Stimulated activated CD4-positive, alpha-beta T cell treated with anti-CD3 and anti-CD28 coated beads, Interleukin-4, amount 100 ng/mL, for 24 hours (primary cell): ENCODE measurements at regions not wholly inside any gene's neighbourhood (a gene's known extent, or its start where the extent isn't known, plus 50 kb on each side); places are given as distances from the start of the nearest gene placed in this dataset.
"Not testable (repeated sequence)": the region's sequence is repeated elsewhere in the genome, so short reads cannot be mapped to it uniquely, and the experiment has no call there.

Experiments used
- DNase-seq: peaks from one replicate; pipeline ENCODE4 v3.0.0-alpha.2; 2020

DNA sequence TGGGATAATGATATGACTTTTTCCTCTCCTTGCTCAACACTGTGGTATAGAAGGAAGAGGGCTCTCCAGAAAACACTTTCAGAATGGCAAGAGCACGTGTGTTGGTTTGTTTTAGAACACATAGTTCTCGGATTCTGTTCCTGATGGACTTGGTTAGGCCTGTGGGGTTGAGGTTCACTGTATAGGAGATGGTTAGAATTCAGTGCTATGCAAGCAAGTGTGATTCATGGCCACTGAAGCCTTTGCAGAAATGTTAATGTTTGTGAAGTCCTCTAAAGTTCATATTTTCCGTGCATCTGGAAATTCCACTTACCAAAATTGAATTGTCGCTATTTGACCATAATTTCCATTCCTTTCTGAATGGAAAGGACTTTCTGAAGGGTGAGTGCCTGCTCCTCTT is 233.2 kb upstream of the DDHD1 start:
- DNase-seq: no peak

DNA sequence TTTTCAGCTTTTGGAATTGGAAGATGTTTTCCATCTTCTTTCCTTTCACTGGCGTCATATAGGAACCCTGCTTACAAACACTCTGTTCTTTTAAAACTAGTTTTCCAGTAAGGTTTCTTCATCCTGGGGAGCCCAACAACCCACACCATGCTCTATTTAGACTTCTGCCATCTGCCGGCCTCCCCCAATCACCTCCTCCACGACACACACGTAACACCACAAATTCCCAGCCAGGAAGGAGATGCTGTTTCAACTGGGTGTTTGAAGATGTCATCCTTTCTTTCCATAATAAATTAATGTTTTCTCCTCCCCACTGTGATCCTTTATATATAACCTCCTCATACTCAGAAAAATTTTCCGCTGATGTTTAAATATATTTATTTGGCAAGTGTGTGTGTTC is 231.4 kb upstream of the DDHD1 start:
- DNase-seq: no peak

DNA sequence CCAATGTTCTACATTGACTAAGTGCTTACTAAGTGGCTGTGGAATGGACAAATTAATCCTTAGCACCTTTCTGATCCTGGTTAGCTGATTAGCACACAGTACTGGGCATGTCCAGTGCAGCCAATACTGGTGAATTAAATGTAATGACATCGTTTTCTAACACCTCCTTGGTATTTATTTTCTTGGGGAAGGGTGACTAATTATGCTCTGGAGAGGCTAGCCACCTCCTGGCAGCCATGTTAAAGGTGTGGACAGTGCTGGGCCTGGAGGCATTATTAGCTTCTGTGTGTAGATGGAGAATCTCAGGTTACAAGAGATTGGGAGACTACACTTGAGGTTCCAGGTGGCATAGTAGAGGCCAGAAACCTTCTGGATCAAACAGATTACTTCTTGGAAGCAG is 230.9 kb upstream of the DDHD1 start:
- DNase-seq: no peak

DNA sequence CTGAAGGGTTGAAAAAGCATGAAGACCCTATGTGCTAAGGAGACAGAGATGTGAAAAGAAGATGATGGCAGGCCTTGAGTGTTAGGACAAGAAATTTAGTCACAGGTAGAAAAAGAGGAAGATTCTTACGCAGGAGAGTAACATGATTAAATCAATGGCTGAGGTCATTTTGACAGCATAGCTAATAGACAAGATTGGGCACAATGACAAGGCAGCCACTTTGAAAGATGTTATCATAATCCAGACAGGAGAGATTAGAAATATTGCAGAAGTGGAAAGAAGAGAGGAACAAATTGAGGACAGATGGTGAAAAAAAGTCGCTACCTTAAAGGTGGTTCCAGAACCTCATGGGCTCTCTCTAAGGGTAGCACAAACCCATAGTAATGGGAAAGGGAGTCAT is 228.8 kb upstream of the DDHD1 start:
- no peak for DNase-seq

GRCh38 chr14:53380867-53381225 is 227.7 kb upstream of the DDHD1 start:
- no peak for DNase-seq

GRCh38 chr14:53380052-53380866 is 227.1 kb upstream of the DDHD1 start:
- DNase-seq: no peak

- DNase-seq: no peak
Observed at GRCh38 chr14:53378142-53378541, 225.0 kb upstream of the DDHD1 start.

DNA sequence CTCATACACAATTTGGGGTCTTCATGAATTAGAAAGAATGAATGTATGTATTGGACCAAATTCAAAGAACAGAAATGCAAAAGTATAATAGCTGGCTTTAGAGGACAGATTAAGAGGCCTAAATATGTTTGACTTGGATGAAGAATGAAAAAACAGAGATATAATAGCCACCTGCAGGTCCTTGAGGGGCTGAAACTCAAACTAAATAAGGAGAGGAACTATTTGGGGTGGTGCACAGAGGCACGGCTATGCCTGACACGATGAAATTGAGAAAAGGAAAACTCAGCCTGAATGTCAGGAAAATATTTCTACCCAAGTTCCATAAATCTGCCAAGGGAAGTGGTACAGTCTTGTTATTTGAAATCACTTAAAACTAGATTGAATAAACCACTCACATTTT is 222.9 kb upstream of the DDHD1 start:
- no peak for DNase-seq

GRCh38 chr14:53375599-53375998 is 222.5 kb upstream of the DDHD1 start:
- DNase-seq: no peak

- no peak for DNase-seq
Observed at GRCh38 chr14:53368711-53369201, 215.6 kb upstream of the DDHD1 start.

DNA sequence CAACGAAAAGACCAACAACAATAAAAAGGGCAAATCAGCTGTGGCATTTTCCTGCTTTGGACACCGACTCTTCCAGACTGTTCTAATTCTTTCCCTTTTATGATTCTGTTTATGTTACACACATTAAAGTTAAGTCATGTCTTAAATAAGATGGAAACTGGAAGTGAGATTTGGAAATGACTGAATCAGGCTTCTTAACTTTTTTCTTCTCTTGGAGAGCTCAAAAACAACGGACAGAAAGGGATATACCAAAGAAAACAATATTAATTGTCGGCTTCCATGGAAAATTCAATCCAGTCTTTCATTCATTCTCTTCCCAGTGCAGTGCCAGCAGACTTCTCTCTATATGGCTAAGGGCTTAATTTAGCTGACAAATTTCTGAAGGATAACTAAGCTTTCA is 214.9 kb upstream of the DDHD1 start:
- DNase-seq: no peak

DNA sequence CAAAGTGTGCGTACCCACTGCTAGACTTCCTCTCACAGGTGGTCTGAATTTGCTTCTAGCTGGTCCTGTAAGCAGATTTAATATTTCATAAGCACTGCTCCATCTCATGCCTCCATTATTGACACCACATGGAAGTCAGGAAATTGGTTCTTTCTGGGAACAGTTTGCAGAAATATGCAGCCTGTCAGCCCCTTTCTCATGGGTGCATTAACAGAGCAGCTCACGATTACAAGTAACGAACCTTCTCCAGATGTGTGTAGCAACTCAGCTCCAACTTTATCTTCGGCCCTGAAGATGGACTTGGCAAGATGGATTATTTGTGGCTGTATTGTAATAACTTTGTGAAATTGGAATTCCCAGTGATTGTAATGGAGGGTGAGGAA is 214.5 kb upstream of the DDHD1 start:
- DNase-seq: no peak

DNA sequence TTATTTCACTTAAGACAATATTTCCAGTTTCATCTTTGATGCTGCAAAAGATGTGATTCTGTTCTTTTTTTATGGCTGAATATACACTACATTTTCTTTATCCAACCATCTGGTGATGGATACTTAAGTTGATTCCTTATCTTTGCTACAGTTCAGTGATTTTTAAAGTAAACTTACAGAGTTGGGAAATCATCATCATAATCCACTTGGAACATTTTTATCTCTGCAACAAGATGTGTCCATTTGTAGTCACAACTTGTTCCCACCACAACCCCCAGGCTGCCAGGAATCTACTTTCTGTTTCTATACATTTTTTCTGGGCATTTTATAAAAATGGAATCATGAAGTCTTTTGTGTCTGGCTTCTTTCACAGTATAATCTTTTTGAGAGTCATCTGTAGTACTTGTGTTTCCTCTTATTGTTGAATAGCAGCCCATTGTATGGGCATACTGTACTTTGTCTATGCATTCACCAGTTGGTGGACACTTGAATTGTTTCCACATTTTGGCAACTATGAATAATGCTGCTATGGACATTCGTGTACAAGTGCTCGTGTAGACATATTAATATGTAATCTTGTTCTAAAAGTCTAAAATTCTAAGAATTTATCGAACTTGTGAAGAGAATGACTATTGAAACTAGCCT is 212.5 kb upstream of the DDHD1 start:
- no peak for DNase-seq

DNA sequence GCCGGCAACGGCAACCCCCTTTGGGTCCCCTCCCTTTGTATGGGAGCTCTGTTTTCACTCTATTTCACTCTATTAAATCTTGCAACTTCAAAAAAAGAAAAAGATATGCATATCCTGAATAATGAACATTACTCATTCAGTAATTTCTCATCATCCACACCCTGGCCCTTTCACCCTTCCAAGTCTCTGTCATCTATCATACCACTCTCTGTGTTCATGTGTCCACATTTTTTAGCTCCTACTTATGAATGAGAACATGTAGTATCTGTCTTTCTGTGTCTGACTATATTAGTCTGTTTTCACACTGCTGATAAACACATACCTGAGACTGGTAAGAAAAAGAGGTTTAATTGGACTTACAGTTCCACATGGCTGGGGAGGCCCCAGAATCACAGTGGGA is 209.8 kb upstream of the DDHD1 start:
- not testable (repeated sequence) for DNase-seq

- DNase-seq: no peak
Observed at GRCh38 chr14:53360829-53361228, 207.7 kb upstream of the DDHD1 start.

DNA sequence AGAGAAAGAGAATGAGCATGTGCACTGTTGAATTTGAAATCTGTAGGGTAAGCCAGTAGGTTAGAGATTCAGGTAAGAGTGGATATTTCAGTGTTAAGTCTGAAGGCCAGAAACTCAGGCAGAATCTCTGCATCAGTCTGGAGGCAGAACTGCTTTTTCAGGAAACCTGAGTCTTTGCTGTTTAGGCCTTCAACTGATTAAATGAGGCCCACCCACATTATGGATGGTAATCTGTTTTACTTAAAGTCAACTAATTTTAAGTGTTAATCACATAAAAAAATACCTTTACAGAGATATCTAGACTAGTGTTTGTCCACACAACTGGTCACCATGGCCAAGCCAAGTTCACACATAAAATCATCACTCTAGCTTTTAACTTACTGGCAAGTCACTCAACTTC is 205.0 kb upstream of the DDHD1 start:
- DNase-seq: no peak

GRCh38 chr14:53356361-53357150 is 203.4 kb upstream of the DDHD1 start:
- DNase-seq: no peak

- no peak for DNase-seq
Observed at GRCh38 chr14:53355581-53356112, 202.5 kb upstream of the DDHD1 start.

GRCh38 chr14:53354336-53354735 is 201.2 kb upstream of the DDHD1 start:
- no peak for DNase-seq

DNA sequence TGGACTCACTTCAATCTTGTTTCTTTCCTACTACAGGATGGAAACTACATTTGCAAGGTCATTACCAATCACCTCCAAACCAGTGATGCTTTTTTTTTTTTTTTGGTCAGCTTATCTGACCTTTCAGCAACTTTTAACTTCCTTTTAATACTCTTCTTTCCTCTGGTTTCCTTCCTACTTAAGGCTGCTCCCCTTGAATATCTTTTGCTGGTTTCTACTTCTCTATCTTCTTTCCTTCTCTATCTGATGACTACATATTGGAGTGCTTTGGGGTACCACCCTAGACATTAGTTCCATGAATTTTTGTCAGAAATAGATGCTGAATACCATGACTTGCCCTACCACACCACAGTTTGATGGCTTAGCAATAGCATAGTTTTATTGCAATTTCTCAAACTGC is 197.7 kb upstream of the DDHD1 start:
- no peak for DNase-seq

DNA sequence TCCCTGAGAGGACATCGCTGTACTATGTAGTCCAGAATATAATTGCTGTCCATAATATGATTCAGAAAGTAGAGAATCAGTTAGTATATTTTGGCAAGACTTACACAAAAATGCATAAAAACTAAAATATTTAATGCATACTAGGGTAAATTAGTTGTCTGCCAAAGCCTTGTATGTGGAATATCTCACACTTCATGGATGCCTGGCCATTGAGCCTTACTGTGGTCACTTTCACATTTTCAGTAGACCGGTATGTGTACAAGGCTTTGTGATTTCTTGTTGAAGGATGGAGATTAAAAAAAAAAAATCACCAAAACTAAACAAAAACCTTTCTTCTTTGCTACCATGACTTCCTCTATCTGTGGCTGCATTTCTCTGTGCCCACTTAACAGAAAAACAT is 197.3 kb upstream of the DDHD1 start:
- DNase-seq: no peak

GRCh38 chr14:53346988-53347387 is 193.9 kb upstream of the DDHD1 start:
- no peak for DNase-seq

GRCh38 chr14:53341324-53341723 is 188.2 kb upstream of the DDHD1 start:
- no peak for DNase-seq

DNA sequence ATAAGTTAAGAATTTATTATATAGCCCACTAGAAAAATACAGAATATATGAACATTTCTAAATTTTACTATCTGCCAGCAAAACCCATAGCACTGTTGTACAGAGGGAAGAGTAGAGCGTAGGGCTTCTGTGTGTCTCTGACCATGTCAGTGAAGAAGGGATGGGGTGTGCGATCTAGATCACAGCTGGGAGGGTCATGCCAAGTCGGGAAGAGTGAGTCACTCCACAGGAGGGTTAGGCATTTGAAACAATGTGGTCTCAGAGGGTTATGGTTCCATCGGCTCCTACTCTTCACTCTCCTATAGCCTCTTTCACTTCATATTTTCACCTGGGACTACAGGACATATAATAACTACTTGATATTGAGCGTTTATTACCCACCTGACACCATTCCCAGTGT is 185.1 kb upstream of the DDHD1 start:
- DNase-seq: no peak
